ENCODE measurements at regions not wholly inside any gene's neighbourhood (a gene's known extent, or its start where the extent isn't known, plus 50 kb on each side); places are given as distances from the start of the nearest gene placed in this dataset.

DNA sequence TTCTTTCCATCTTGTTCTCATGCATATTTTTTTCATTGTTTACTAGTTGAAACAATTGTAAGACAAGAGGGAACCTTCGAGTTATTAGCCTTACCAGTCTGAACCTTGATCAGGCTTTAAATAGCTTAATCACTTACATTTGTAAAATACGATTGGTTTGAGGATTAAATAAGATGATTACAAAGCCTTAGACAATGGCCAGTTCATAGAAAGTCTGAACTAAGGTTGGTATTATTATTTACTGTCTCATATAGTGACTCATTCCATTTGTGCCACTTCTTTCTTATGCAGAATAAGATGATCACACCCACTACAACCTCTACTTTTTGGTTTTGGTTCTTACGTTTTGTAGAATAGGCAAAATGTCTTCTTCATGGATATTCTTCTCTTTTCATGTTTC, 94.1 kb downstream of the RPE65 start:
- TF ChIP-seq, protein P1, sequence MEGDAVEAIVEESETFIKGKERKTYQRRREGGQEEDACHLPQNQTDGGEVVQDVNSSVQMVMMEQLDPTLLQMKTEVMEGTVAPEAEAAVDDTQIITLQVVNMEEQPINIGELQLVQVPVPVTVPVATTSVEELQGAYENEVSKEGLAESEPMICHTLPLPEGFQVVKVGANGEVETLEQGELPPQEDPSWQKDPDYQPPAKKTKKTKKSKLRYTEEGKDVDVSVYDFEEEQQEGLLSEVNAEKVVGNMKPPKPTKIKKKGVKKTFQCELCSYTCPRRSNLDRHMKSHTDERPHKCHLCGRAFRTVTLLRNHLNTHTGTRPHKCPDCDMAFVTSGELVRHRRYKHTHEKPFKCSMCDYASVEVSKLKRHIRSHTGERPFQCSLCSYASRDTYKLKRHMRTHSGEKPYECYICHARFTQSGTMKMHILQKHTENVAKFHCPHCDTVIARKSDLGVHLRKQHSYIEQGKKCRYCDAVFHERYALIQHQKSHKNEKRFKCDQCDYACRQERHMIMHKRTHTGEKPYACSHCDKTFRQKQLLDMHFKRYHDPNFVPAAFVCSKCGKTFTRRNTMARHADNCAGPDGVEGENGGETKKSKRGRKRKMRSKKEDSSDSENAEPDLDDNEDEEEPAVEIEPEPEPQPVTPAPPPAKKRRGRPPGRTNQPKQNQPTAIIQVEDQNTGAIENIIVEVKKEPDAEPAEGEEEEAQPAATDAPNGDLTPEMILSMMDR (IDR thresholded peaks at IDR 0.05) = no peak
- no peak for TF ChIP-seq POLR2A (IDR thresholded peaks at IDR 0.05)
